ENCODE measurements at regions not wholly inside any gene's neighbourhood (a gene's known extent, or its start where the extent isn't known, plus 50 kb on each side); places are given as distances from the start of the nearest gene placed in this dataset.

DNA sequence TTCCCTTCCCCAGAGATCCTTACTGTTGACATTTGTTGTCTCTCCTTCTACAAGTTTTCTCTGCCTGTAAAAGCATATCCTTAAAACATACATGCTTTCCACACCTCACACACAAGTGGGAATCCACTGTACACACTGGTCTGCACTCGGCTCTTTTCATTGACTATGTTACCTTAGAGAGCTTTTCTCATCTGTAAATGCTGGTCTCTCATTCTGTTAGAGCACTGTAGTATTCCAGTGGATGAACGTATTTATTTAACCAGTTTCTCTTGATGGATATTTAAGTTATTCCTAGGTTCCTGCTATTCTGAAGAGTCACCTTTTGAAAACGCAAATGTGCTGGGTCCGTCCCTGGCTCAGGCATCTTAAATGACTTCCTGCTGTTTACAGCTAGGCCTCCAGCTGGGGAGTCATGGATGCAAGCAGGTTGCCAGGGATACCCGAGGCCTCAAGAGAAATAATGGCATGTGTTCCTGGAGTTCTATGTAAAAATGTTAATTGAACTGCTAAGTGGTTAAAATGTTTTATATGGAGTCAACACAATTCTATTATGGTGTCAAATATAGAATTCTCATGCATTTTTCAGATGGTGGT, 61.1 kb upstream of the TGM3 start:
- DNase-seq (ENCODE audit: extremely low read depth, low read depth), result no peak

DNA sequence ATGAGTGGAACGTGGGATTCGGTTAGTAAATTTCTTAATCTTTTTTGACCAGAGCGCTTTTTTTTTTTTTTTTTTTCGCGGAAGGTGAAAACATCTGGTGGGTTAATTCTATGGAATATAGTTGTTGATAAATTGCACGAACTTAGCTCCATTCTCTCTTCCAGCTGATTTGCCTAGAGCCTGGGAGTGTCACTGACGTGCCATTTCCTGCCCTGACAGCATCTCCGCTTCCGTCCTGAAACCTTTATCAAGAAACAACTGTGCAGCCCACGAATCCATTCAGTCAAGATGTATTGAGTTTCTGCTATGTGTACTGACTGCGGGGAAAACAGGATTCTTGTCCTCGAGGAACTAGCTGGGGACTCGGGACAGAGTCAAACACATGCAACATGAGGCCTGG, 59.5 kb upstream of the TGM3 start:
- peak; percentile 36 for DNase-seq (ENCODE audit: extremely low read depth, low read depth)

DNA sequence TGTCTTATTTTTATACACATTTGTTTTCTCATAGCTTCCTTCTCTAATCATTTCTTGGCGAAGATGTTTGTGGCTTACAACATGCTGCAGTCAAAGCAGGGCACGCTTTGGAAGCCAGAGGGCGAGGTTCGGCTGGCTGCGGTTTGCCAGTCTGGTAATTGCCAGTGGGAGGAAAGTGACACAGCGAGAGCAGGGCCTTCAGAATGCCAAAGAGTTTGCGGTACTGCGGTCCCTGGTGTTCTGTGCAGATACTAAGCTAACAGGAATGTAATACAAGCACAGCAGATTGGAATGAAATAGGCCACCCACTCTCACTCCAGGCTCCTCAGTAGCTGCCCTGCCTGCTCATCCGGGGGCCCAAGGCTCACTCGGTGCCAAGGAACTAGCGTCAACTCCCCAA, 58.7 kb upstream of the TGM3 start:
- peak; percentile 38 for DNase-seq (ENCODE audit: extremely low read depth, low read depth)

DNA sequence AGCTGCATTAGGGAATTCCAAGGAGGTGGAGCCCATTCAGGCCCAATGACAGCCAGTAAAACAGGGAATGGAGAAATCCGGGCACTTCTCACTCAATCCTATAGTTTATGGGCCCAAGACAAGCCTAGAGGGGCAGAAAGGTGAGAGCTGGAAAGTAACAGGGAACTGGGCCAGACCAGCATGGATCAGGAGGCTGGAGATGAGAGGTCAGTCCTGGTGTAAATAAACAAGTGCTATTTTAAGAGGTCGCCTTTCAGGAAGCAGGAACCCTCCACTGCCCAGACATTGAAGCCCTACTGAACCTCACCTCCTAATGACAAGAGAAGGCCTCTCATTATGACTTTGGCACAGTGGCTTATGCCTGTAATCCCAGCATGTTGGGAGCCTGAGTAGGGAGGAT, 57.2 kb upstream of the TGM3 start:
- no peak for DNase-seq (ENCODE audit: extremely low read depth, low read depth)

DNA sequence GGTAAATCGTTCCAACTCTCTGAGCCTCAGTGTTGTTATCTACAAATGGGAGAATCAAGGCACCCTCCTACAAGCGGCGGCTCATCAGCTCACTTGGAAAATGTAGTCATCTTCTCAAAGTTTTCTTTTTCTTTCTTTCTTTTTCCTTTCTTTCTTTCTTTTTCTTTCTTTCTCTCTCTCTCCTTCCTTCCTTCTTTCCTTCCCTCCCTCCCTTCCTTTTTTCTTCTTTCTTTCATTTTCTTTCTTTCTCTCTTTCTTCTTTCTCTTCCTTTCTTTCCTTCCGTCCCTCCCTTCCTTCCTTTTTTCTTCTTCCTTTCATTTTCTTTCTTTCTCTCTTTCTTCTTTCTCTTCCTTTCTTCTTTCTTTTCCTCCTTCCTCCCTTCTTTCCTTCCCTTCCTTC, 55.0 kb upstream of the TGM3 start:
- no peak for DNase-seq (ENCODE audit: extremely low read depth, low read depth)

DNA sequence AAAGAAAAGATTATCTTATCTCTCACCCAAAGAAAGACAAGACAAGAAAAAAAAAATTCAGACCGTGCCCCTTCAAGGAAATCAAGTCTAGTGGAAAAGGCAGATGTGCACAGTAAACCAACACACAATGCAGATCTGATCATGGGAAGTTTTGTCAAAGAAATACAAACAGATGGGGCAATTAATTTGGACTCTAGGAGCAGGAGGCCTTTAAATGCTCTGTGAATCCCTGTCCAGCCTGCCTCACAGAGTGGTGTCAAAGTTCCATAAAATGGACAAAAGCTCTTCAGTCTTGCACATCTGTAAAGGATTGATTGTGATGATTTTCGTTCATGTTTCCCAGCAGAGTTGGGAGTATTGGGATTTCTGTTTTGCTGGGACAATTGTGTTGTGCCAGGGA, 53.1 kb upstream of the TGM3 start:
- DNase-seq (ENCODE audit: extremely low read depth, low read depth), result no peak

DNA sequence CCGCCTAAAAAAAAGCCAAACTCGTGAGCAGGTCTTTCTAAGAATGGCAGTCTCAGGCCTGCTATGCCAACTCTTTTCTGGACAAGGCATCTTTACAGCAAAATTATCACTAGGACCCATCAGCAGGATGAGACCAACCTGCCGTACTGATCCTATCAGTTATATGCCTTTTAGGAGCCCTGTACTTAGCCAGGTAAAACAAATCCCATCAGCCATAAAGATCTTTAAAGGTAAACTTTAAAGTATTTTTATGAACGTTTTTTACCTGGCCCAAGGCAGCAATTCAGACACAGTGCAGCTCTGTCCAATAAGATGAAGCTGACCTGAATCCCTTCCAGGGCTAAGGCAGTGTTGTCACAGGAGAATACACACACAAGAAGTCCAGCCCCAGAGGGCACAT, 51.3 kb upstream of the TGM3 start:
- DNase-seq (ENCODE audit: extremely low read depth, low read depth), result no peak

DNA sequence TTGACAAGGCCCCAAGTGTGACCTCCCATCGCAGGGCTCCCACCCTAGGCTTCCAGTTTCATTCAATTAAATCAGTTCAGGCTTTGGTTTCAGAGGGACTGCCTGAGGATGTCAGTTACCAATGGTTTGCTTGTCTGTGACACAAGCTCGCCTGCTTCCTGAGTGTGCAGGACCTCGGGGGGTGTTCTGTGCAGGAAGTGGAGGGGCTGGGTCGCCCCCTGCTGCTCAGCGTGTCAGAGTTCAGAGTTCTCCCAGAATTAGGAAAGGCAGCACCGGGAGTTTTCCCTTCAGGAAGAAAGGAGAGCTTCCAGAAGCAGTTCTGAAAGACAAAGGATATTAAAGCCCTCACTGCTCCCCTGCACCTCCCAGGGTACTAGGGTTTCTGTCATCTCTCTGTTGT, 50.8 kb upstream of the TGM3 start:
- peak; percentile 15 for DNase-seq (ENCODE audit: extremely low read depth, low read depth)

DNA sequence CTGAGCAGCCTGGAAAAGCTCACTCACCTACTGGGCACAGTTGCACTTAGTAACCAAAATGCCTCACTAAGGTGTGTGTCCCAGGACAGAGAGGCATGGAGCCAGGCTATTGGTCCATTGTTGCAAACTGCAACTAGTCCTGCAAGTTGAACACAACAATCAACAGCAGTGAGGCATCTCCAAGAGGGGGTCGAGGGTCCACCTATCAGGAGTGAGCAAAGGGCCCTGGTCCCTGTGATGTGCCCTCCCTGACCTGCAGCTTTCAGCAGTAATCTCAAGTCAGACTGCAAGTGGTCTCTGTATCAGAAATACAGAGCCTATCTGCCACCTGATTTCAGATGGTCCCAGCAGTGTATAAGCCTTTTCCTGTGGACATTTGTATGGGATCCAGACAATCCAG, 50.2 kb upstream of the TGM3 start:
- no peak for DNase-seq (ENCODE audit: extremely low read depth, low read depth)

Measured in NCI-H460 (cell line).